Heart right ventricle (tissue), 16 donors: ENCODE measurements at regions not wholly inside any gene's neighbourhood (a gene's known extent, or its start where the extent isn't known, plus 50 kb on each side); places are given as distances from the start of the nearest gene placed in this dataset.

Source experiments
- ATAC-seq, 8 donors: fragments of 200-7000 bp; cut with Tn5 transposase; one replicate each; pipeline ENCODE4 v1.9.1; 2020; ENCODE audit warnings: mild to moderate bottlenecking in 8 of 8, moderate library complexity in 8 of 8, moderate number of reproducible peaks in 1 of 8
- DNase-seq, 2 donors: peaks; one replicate each; pipeline ENCODE4 v3.0.0-alpha.2; 2020
- H3K27ac ChIP-seq, 10 donors: fragments of 200-600 bp; sonication (generic) in 2 of 10; one replicate each; pipeline versions ENCODE4 v1.5.0 to v1.8.0; 2020 to 2022; ENCODE audit warnings: mild to moderate bottlenecking in 3 of 10
- H3K27me3 ChIP-seq, 7 donors: fragments of 200-600 bp; one replicate each; pipeline ENCODE4 v1.8.0; 2021 to 2022; ENCODE audit warnings: mild to moderate bottlenecking in 2 of 7
- H3K36me3 ChIP-seq, 9 donors: fragments of 200-600 bp; sonication (generic) in 1 of 9; one replicate each; pipeline versions ENCODE4 v1.5.0 to v1.8.0; 2020 to 2022; ENCODE audit warnings: mild to moderate bottlenecking in 2 of 9
- H3K4me1 ChIP-seq, 9 donors: fragments of 200-600 bp; sonication (generic) in 1 of 9; one replicate each; pipeline versions ENCODE4 v1.5.0 to v1.8.0; 2020 to 2022; ENCODE audit warnings: mild to moderate bottlenecking in 4 of 9
- H3K4me3 ChIP-seq, 10 donors: fragments of 200-600 bp; sonication (generic) in 2 of 10; one replicate each; pipeline versions ENCODE4 v1.5.0 to v1.8.0; 2020 to 2022; ENCODE audit warnings: mild to moderate bottlenecking in 7 of 10, moderate library complexity in 2 of 10
- H3K9me3 ChIP-seq, 11 donors: fragments of 200-600 bp in 10 of 11; sonication (generic) in 2 of 11; one replicate each; pipeline versions ENCODE4 v1.5.0 to v1.8.0; 2013 to 2022; ENCODE audit warnings: mild to moderate bottlenecking in 2 of 11, control low read depth in 1 of 11, moderate library complexity in 1 of 11
- CTCF ChIP-seq, 9 donors: fragments of 200-600 bp; sonication (generic) in 2 of 9; IDR thresholded peaks; one replicate each; pipeline versions ENCODE4 v1.5.0 to v1.8.0; 2021 to 2022; ENCODE audit warnings: antibody characterized with exemption in 9 of 9, mild to moderate bottlenecking in 5 of 9, moderate library complexity in 1 of 9
- WGBS, 2 donors: extraction: QIAGEN DNeasy Blood & Tissue Kit; methylation state at CpG; one replicate each; pipeline ENCODE4 v1.1.7; 2013; ENCODE audit warnings: inconsistent platforms in 1 of 2; 5-methylcytosine and 5-hydroxymethylcytosine counted together
- intact Hi-C, 10 donors: fragments of 100-400 bp; cut with DNase I; formaldehyde crosslinking; loops; one replicate each; pipeline versions ENCODE4 v1.11.1 to v1.14.2; 2022
- donor health status: Arrhythmogenic right ventricular cardiomyopathy.
- donor health status: ischemic (EF 13 %, LVEDD 7.1; RV severe dilation, severe dysfunction).
- donor health status: healthy with polysubstance abuse.
- donor health status: DM: no; HTN: yes; CAD: no.
- donor health status: DM: no; HTN: no; CAD: no.
- donor health status: ischemic (EF 25% LVEDD 6.9; RV normal size, moderate dysfunction).
- donor health status: ischemic (EF 25% LVEDD 5.7; RV mildly dilated, moderate dysfunction).
- donor health status: healthy.
- donor health status: DM: yes; HTN: yes; CAD: no.
- donor health status: Ischemic cardiomyopathy.
- donor health status: ischemic (EF 35%, LVEDD 5.7; RV mildly dilated, moderate dysfunction).
- donor health status: nonischemic (EF 11% LVEDD 7.7; RV severe dilation, severe dysfunction).
- donor health status: DM: yes; HTN: yes; CAD: no.
- donor health status: PGD.
- donor health status: ischemic (EF 29% LVEDD 5.4; RV normal size, mild dysfunction).
- donor health status: nonischemic (EF 23%, LVEDD 6.1; RV moderate dilation, normal function).

GRCh38 chr1:191206513-191207207 lies 729.0 kb upstream of the BRINP3 start:
- H3K27ac ChIP-seq, result no peak overlapping the region
- 65 to 89% methylated on average over 2 of the region's 2 CpGs for WGBS, 2 donors
- H3K36me3 ChIP-seq, result no peaks in the 10 kb centered on the region
- intact Hi-C loops, result no loop called here
- TF ChIP-seq CTCF (IDR thresholded peaks at IDR 0.05), result no peak
- peaks cover 0 to 14% (median 0%) of the 10 kb centered on the region in 11 donors for H3K9me3 ChIP-seq
- no peaks in the 10 kb centered on the region for H3K27me3 ChIP-seq
- ATAC-seq (no peak), DNase-seq (no peak)
- no peaks in the 10 kb centered on the region for H3K4me1 ChIP-seq
- H3K4me3 ChIP-seq, result no peak overlapping the region

- intact Hi-C loops, result no loop called here
- DNase-seq (no peak), ATAC-seq (no peak)
- no peaks in the 10 kb centered on the region for H3K4me1 ChIP-seq
- no peaks in the 10 kb centered on the region for H3K36me3 ChIP-seq
- H3K9me3 ChIP-seq, result peaks cover 0 to 12% (median 4%) of the 10 kb centered on the region in 11 donors
- no peak for TF ChIP-seq CTCF (IDR thresholded peaks at IDR 0.05)
- H3K27me3 ChIP-seq, result no peaks in the 10 kb centered on the region
- H3K27ac ChIP-seq, result no peak overlapping the region
- H3K4me3 ChIP-seq, result no peak overlapping the region
- 86 to 91% methylated on average over 5 of the region's 5 CpGs for WGBS, 2 donors
These were observed 744.5 kb upstream of the BRINP3 start for GRCh38 chr1:191222206-191222605.

GRCh38 chr1:191240925-191241324 lies 763.3 kb upstream of the BRINP3 start:
- Histone ChIP-seq H3K4me3 (no peak overlapping the region), H3K27ac (no peak overlapping the region), H3K36me3 (no peaks in the 10 kb centered on the region), H3K9me3 (peaks cover 0 to 9% (median 0%) of the 10 kb centered on the region in 11 donors), H3K4me1 (no peaks in the 10 kb centered on the region), H3K27me3 (no peaks in the 10 kb centered on the region)
- DNase-seq (no peak), ATAC-seq (no peak)
- intact Hi-C loops, result no loop called here
- no peak for TF ChIP-seq CTCF (IDR thresholded peaks at IDR 0.05)
- WGBS, 2 donors, result 79 to 80% methylated on average over 3 of the region's 3 CpGs

GRCh38 chr1:191255354-191256054 lies 777.8 kb upstream of the BRINP3 start:
- intact Hi-C loops, result no loop called here
- Histone ChIP-seq H3K9me3 (peaks cover 0 to 23% (median 2%) of the 10 kb centered on the region in 11 donors), H3K4me3 (no peak overlapping the region), H3K27me3 (no peaks in the 10 kb centered on the region), H3K27ac (no peak overlapping the region), H3K4me1 (no peaks in the 10 kb centered on the region), H3K36me3 (no peaks in the 10 kb centered on the region)
- ATAC-seq (no peak), DNase-seq (no peak)
- TF ChIP-seq CTCF (IDR thresholded peaks at IDR 0.05), result no peak
- WGBS, 2 donors, result 77 to 83% methylated on average over 3 of the region's 3 CpGs
